AG10803 (cell line): ENCODE measurements at regions not wholly inside any gene's neighbourhood (a gene's known extent, or its start where the extent isn't known, plus 50 kb on each side); places are given as distances from the start of the nearest gene placed in this dataset.
"Not testable (repeated sequence)": the region's sequence is repeated elsewhere in the genome, so short reads cannot be mapped to it uniquely, and the experiment has no call there.

Experiments
- DNase-seq: peaks from one replicate; pipeline ENCODE4 v3.0.0; 2010; ENCODE audit warnings: low read depth
- H3K4me3 ChIP-seq: 2 replicates; pipeline ENCODE4 v1.5.1; 2011; ENCODE audit warnings: mild to moderate bottlenecking, low read length, control low read depth
- TF ChIP-seq, protein P1 (sequence below): conservative IDR thresholded peaks from 2 replicates; pipeline ENCODE4 v1.5.1; 2011; ENCODE audit warnings: mild to moderate bottlenecking, low read length, control low read depth, inconsistent platforms

DNA sequence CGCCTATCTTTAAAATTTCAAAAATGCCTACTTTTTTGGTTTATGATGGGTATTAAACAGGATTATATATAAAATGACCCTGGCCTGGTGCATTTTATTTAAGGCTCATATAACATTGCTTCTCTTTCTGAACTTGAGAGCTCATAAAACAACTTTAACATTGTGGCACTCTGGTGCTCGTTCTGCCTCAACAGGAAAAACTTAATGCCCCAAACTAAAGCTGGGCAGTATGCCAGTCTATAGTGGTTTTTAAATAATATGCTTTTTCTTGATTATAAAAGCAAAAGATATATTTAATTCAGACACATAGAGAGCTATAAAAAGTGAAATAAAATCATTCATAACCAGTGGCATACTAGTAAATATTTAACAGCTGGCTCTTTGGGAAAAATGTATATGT lies 269.3 kb upstream of the GULP1 start:
- DNase-seq = no peak
- no peak overlapping the region for H3K4me3 ChIP-seq
- TF ChIP-seq, protein P1, sequence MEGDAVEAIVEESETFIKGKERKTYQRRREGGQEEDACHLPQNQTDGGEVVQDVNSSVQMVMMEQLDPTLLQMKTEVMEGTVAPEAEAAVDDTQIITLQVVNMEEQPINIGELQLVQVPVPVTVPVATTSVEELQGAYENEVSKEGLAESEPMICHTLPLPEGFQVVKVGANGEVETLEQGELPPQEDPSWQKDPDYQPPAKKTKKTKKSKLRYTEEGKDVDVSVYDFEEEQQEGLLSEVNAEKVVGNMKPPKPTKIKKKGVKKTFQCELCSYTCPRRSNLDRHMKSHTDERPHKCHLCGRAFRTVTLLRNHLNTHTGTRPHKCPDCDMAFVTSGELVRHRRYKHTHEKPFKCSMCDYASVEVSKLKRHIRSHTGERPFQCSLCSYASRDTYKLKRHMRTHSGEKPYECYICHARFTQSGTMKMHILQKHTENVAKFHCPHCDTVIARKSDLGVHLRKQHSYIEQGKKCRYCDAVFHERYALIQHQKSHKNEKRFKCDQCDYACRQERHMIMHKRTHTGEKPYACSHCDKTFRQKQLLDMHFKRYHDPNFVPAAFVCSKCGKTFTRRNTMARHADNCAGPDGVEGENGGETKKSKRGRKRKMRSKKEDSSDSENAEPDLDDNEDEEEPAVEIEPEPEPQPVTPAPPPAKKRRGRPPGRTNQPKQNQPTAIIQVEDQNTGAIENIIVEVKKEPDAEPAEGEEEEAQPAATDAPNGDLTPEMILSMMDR = no peak

DNA sequence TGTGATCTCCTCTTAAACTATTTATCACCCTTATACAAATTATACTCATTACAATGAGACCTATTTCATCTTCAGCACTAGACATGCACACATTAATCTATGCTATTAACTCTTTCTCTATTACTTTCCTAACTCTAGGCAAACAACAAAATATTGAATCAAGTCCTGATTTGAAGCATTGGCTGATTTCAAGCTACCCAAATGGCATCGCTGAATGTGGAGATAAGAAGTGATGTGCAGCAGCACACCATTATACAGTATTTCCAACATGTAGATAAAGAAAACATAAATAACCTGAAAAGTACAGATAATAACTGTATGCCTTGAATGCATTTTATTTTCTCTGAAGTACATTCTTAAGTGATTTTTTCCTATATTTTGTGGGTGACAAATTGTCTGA lies 268.6 kb upstream of the GULP1 start:
- no peak overlapping the region for H3K4me3 ChIP-seq
- no peak for DNase-seq
- TF ChIP-seq, protein P1 = no peak

DNA sequence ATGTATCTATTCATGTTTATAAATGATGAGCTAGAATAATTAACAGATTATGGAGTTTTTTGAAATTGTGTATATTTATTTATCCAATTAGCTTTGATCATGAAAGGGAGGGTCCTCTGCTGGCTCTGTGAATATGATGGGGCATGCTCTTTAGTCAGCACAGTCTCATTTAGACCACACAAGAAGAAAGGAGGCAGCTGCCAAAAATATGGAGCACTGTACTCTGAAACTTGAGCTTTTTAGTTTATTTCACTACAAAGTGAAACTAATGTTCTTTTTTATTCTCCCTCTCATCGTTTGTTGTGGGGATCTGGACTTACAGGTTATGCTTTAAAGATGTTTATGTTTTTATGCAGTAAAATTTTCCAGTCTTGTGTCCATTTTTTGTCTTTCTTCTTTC lies 266.9 kb upstream of the GULP1 start:
- TF ChIP-seq, protein P1 = no peak
- peak; percentile 1 for DNase-seq
- H3K4me3 ChIP-seq = no peak overlapping the region

DNA sequence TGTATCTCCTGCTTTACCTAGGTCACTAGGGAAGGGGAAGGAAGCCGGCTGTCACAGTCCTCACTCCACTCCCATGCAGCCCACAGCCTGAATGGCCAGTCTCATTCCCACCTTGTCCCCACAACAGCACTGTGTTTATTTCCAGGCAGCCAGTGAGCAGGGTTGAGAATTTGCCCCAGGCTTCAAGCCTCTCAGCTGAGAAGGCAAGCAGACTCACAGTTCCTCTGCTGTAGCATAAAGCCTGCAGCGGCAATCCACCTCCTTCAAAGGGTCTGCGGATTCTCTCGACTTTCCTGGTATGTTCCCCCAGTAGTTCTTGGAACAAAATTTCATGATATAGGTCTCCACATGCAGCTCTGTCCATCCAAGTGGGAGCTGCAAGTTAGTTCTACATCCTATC lies 262.9 kb upstream of the GULP1 start:
- TF ChIP-seq, protein P1 = no peak

DNA sequence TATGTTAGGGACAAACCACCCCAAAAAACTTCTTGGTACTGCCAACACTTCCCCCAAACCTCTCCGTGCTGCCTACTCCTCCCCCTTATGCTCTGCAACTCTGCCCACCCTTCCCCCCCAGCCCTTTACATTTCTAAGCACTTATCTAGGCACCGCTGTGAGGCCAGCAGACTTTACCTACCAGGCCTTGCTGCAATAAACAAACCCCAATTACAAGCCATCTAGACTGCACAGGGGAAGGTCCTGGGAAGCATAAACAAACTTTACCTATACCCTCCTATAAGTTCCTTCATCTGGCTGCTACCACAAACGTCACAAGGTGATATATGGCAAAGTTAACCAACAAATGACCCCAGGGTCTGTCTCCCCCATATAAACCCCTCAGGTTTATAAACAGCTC lies 259.4 kb upstream of the GULP1 start:
- TF ChIP-seq, protein P1 = no peak
- H3K4me3 ChIP-seq = no peak overlapping the region
- no peak for DNase-seq

More for the DNA sequence above, 262.9 kb upstream of the GULP1 start:
- no peak overlapping the region for H3K4me3 ChIP-seq
- DNase-seq = no peak

DNA sequence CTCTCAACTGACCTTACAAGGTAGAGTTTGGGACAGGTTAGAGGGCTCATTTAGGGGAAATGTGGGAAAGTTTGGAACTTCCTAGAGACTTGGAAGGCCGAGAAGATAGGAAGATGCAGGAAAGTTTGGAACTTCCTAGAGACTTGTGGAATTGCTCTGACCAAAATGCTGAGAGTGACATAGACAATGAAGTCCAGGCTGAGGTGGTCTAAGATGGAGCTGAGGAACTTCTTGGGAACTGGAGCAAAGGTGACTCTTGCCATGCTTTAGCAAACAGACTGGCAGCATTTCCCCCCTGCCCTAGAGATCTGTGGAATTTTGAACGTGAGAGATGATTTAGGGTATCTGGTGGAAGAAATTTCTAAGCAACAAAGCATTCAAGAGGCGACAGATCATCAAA lies 258.9 kb upstream of the GULP1 start:
- TF ChIP-seq, protein P1 = no peak
- no peak for DNase-seq
- no peak overlapping the region for H3K4me3 ChIP-seq

DNA sequence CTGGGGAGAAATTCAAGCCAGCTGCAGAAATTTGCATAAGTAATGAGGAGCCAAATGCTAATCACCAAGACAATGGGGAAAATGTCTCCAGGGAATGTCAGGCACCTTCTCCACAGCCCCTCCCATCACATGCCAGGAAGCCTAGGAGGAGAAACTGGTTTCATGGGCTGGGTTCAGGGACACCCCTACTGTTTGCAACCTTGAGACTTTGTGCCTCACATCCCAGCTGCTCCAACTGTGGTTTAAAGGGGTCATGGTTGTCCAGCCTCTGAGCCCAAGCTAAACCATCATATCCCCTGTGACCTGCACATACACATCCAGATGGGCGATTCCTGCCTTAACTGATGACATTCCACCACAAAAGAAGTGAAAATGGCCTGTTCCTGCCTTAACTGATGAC lies 258.4 kb upstream of the GULP1 start:
- H3K4me3 ChIP-seq, DNase-seq: not testable (repeated sequence)

DNA sequence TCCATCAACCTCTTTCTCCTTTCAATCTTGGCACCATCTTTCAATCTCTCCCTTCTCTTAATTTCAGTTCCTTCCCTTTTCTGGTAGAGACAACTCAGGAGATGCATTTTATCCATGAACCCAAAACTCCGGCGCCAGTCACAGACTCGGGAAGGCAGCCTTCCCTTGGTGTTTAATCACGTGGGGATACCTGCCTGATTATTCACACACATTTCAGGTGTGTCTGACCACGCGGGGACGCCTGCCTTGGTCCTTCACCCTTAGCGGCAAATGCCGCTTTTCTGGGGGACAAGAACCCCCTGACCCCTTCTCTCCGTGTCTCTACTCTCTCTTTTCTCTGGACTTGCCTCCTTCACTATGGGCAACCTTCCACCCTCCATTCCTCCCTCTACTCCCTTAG lies 257.6 kb upstream of the GULP1 start:
- H3K4me3 ChIP-seq = not testable (repeated sequence)

DNA sequence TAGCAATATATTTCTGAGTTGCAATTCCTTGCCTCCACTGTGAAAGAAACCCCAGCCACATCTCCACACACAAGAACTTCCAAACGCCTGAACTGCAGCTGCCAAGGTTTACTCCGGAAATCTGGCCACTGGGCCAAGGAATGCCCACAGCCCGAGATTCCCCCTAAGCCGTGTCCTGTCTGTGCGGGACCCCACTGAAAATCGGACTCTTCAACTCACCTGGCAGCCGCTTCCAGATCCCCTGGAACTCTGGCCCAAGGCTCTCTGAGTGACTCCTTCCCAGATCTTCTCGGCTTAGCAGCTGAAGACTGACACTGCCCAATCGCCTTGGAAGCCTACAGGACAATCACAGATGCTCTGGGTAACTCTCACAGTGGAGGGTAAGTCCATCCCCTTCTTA lies 256.3 kb upstream of the GULP1 start:
- not testable (repeated sequence) for DNase-seq, H3K4me3 ChIP-seq

More for the DNA sequence above, 257.6 kb upstream of the GULP1 start:
- not testable (repeated sequence) for DNase-seq

DNA sequence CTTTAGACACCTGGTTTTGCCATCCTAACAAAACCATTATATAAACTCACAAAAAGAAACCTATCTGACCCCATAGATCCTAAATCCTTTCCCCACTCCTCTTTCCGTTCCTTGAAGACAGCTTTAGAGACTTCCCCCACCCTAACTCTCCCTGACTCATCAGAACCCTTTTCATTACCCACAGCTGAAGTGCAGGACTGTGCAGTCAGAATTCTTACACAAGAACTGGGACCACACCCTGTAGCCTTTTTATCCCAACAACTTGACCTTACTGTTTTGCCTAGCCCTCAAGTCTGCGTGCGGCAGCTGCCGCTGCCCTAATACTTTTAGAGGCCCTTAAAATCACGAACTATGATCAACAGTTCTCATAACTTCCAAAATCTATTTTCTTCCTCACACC lies 254.9 kb upstream of the GULP1 start:
- H3K4me3 ChIP-seq, DNase-seq: not testable (repeated sequence)
